Caco-2 (cell line): ENCODE measurements at regions not wholly inside any gene's neighbourhood (a gene's known extent, or its start where the extent isn't known, plus 50 kb on each side); places are given as distances from the start of the nearest gene placed in this dataset.

Source experiments
- BruUV-seq: library from RNA; stranded (reverse); fragments of 400-500 nt; replicated peaks from 2 replicates; lab custom pipeline; 2021; lab: Mats Ljungman, UMichigan
- CTCF ChIA-PET: fragments of 300-600 bp; sonication (Branson Sonifier 250); formaldehyde crosslinking; loops from one replicate; lab custom pipeline; 2022; ENCODE audit warnings: antibody characterized with exemption; lab: Charles Lee
- POLR2A ChIA-PET: fragments of 300-600 bp; sonication (Branson Sonifier 250); formaldehyde crosslinking; loops from one replicate; lab custom pipeline; 2022; ENCODE audit warnings: antibody characterized with exemption; lab: Charles Lee
- DNase-seq, 2 experiments: peaks; one replicate each; pipeline versions ENCODE4 v3.0.0 to v3.0.0-alpha.2; 2020 to 2022
- H3K27me3 ChIP-seq: replicated peaks from 2 replicates; pipeline ENCODE4 v1.6.0; 2011; ENCODE audit warnings: low read length; ENCODE audit not compliant: control insufficient read depth, insufficient read depth
- H3K36me3 ChIP-seq: 2 replicates; pipeline ENCODE4 v1.5.1; 2011; ENCODE audit warnings: low read length; ENCODE audit not compliant: control insufficient read depth, insufficient read depth
- H3K4me1 ChIP-seq: fragments of 250-450 bp; sonication (Bioruptor Pico); 2 replicates; pipeline ENCODE4 v1.5.1; 2020; ENCODE audit warnings: mild to moderate bottlenecking
- H3K4me3 ChIP-seq: 2 replicates; pipeline ENCODE4 v1.5.1; 2011; ENCODE audit warnings: low read depth, mild to moderate bottlenecking, control low read depth, low read length
- H3K9me3 ChIP-seq: fragments of 250-450 bp; sonication (Bioruptor Pico); 2 replicates; pipeline ENCODE4 v1.5.1; 2020; ENCODE audit warnings: mild to moderate bottlenecking, moderate library complexity
- H3K27ac Mint-ChIP-seq: one replicate; pipeline ENCODE4 v1.8.0; 2022; ENCODE audit warnings: mixed read lengths; ENCODE audit not compliant: unreplicated experiment
- H3K27me3 Mint-ChIP-seq: one replicate; pipeline ENCODE4 v1.8.0; 2022; ENCODE audit warnings: mixed read lengths; ENCODE audit not compliant: insufficient read depth, unreplicated experiment
- H3K36me3 Mint-ChIP-seq: one replicate; pipeline ENCODE4 v1.8.0; 2022; ENCODE audit warnings: mild to moderate bottlenecking, mixed read lengths; ENCODE audit not compliant: insufficient read depth, unreplicated experiment
- H3K4me1 Mint-ChIP-seq: one replicate; pipeline ENCODE4 v1.8.0; 2022; ENCODE audit warnings: low read depth, mixed read lengths; ENCODE audit not compliant: unreplicated experiment
- H3K4me3 Mint-ChIP-seq: one replicate; pipeline ENCODE4 v1.8.0; 2022; ENCODE audit warnings: mild to moderate bottlenecking, moderate library complexity, mixed read lengths; ENCODE audit not compliant: unreplicated experiment
- H3K9me3 Mint-ChIP-seq: one replicate; pipeline ENCODE4 v1.8.0; 2022; ENCODE audit warnings: mixed read lengths; ENCODE audit not compliant: unreplicated experiment
- CTCF ChIP-seq, 2 experiments: fragments of 200-600 bp in 1 of 2; IDR thresholded peaks; 1 replicate in 1 of 2; 2 replicates in 1 of 2; pipeline versions ENCODE4 v1.5.1 to v1.8.0; 2011 to 2022; ENCODE audit warnings: antibody characterized with exemption in 1 of 2, control low read depth in 1 of 2, inconsistent platforms in 1 of 2, low read depth in 1 of 2, low read length in 1 of 2, mild to moderate bottlenecking in 1 of 2, moderate library complexity in 1 of 2; ENCODE audit not compliant: insufficient read depth in 1 of 2, severe bottlenecking in 1 of 2, unreplicated experiment in 1 of 2
- intact Hi-C: fragments of 100-400 bp; cut with micrococcal nuclease; formaldehyde crosslinking; loops from one replicate; pipeline ENCODE4 v1.10.0; 2022; ENCODE audit not compliant: unreplicated experiment

- peaks cover 33% of the 10 kb centered on the region for H3K4me1 ChIP-seq
These were observed 68.9 kb upstream of the EED start for GRCh38 chr11:86175626-86176025.

GRCh38 chr11:86175191-86175590 lies 69.4 kb upstream of the EED start:
- H3K27me3 ChIP-seq = no peaks in the 10 kb centered on the region
- H3K9me3 Mint-ChIP-seq = no peaks in the 10 kb centered on the region
- no peak overlapping the region for H3K4me3 ChIP-seq
- BruUV-seq = no TSS peak
- intact Hi-C loops = no loop called here
- no peaks in the 10 kb centered on the region for H3K36me3 Mint-ChIP-seq
- H3K4me1 Mint-ChIP-seq = peaks cover 7% of the 10 kb centered on the region
- no peaks in the 10 kb centered on the region for H3K27me3 Mint-ChIP-seq
- H3K27ac Mint-ChIP-seq = no peak overlapping the region
- no peaks in the 10 kb centered on the region for H3K9me3 ChIP-seq
- peaks cover 33% of the 10 kb centered on the region for H3K4me1 ChIP-seq
- POLR2A ChIA-PET = no interaction called here
- no peaks in the 10 kb centered on the region for H3K36me3 ChIP-seq
- no peak for DNase-seq
- no peak overlapping the region for H3K4me3 Mint-ChIP-seq
- no peak for TF ChIP-seq CTCF (IDR thresholded peaks at IDR 0.05; ENCODE audit: insufficient read depth in 1 of 2, low read depth in 1 of 2, low read length in 1 of 2, severe bottlenecking in 1 of 2, unreplicated experiment in 1 of 2)
- CTCF ChIA-PET = interaction anchor here (1.0 to 2.2 kb wide), 3 partner anchors 18 to 133 kb away, joined by 4 to 7 read pairs (median 5); no protein-coding TSS in a partner anchor

More at GRCh38 chr11:86175626-86176025, 68.9 kb upstream of the EED start:
- intact Hi-C loops = no loop called here
- no peaks in the 10 kb centered on the region for H3K9me3 Mint-ChIP-seq
- peaks cover 7% of the 10 kb centered on the region for H3K4me1 Mint-ChIP-seq
- no TSS peak for BruUV-seq
- no peak for DNase-seq
- H3K27ac Mint-ChIP-seq = no peak overlapping the region
- POLR2A ChIA-PET = no interaction called here
- Histone ChIP-seq H3K9me3 (no peaks in the 10 kb centered on the region), H3K27me3 (no peaks in the 10 kb centered on the region), H3K4me3 (no peak overlapping the region), H3K36me3 (no peaks in the 10 kb centered on the region)
- CTCF ChIA-PET = interaction anchor here (2.2 kb wide), 1 partner anchor 134 kb away, joined by 5 read pairs; no protein-coding TSS in a partner anchor
- TF ChIP-seq CTCF (IDR thresholded peaks at IDR 0.05; ENCODE audit: insufficient read depth in 1 of 2, low read depth in 1 of 2, low read length in 1 of 2, severe bottlenecking in 1 of 2, unreplicated experiment in 1 of 2) = no peak
- no peaks in the 10 kb centered on the region for H3K27me3 Mint-ChIP-seq
- no peak overlapping the region for H3K4me3 Mint-ChIP-seq
- H3K36me3 Mint-ChIP-seq = no peaks in the 10 kb centered on the region

GRCh38 chr11:86174101-86175046 lies 70.2 kb upstream of the EED start:
- H3K27me3 ChIP-seq = no peaks in the 10 kb centered on the region
- POLR2A ChIA-PET = no interaction called here
- intact Hi-C loops = no loop called here
- peak in 1 of 2 experiments; percentile 82 for DNase-seq
- TF ChIP-seq CTCF (IDR thresholded peaks at IDR 0.05; ENCODE audit: insufficient read depth in 1 of 2, low read depth in 1 of 2, low read length in 1 of 2, severe bottlenecking in 1 of 2, unreplicated experiment in 1 of 2) = no peak
- Mint-ChIP-seq H3K36me3 (no peaks in the 10 kb centered on the region), H3K27me3 (no peaks in the 10 kb centered on the region), H3K9me3 (no peaks in the 10 kb centered on the region), H3K4me1 (peaks cover 13% of the 10 kb centered on the region), H3K4me3 (no peak overlapping the region), H3K27ac (no peak overlapping the region)
- no peak overlapping the region for H3K4me3 ChIP-seq
- H3K4me1 ChIP-seq = peaks cover 33% of the 10 kb centered on the region
- no peaks in the 10 kb centered on the region for H3K9me3 ChIP-seq
- no peaks in the 10 kb centered on the region for H3K36me3 ChIP-seq
- no TSS peak for BruUV-seq
- CTCF ChIA-PET = interaction anchor here (1.0 to 2.2 kb wide), 3 partner anchors 19 to 133 kb away, joined by 4 to 7 read pairs (median 5); no protein-coding TSS in a partner anchor
